ENCODE measurements at regions not wholly inside any gene's neighbourhood (a gene's known extent, or its start where the extent isn't known, plus 50 kb on each side); places are given as distances from the start of the nearest gene placed in this dataset.

DNA sequence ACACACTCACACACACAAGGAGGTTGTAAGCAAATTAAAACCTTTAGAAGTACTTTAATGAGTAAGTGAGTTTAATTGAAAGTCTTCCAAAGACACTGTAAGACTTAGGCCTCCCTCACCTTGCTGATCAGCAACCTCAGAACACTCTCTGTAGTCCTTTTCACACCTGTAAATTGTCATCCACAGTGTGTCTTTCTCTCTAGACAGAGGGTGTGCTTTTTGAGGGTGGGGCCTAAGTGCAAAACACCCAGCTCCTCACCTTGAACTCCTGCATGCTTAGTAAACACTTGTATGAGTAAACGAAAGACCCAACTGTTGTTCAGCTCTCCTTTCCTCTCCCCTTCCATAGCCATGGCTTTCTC, 183.2 kb upstream of the IL12A start:
- H3K27ac ChIP-seq = no peak overlapping the region
- TF ChIP-seq, protein P1, sequence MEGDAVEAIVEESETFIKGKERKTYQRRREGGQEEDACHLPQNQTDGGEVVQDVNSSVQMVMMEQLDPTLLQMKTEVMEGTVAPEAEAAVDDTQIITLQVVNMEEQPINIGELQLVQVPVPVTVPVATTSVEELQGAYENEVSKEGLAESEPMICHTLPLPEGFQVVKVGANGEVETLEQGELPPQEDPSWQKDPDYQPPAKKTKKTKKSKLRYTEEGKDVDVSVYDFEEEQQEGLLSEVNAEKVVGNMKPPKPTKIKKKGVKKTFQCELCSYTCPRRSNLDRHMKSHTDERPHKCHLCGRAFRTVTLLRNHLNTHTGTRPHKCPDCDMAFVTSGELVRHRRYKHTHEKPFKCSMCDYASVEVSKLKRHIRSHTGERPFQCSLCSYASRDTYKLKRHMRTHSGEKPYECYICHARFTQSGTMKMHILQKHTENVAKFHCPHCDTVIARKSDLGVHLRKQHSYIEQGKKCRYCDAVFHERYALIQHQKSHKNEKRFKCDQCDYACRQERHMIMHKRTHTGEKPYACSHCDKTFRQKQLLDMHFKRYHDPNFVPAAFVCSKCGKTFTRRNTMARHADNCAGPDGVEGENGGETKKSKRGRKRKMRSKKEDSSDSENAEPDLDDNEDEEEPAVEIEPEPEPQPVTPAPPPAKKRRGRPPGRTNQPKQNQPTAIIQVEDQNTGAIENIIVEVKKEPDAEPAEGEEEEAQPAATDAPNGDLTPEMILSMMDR (IDR thresholded peaks at IDR 0.05) = no peak
- peak in 1 of 2 donors; percentile 13 for ATAC-seq

DNA sequence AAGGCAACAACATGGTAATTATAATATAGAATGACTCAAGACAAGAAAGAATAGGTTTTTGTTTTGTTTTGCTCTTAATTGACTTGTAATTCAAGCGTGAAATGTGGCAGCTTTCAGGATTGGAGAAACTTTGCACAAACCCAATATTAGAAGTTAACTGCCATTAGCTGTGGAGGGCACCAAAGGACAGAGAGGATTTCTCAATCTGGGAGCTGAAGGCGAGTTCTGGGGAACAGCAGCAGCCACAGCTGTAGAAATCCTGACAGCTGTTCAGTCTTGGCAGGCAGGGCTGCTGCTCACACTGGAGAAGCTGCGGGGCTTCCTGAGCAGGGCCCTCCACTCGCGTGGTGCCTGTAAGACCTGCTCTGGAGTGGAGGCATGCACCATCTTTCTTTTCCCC, 182.2 kb upstream of the IL12A start:
- Histone ChIP-seq H3K4me3 (no peak overlapping the region), H3K36me3 (no peaks in the 10 kb centered on the region), H3K4me1 (peaks cover 34% of the 10 kb centered on the region), H3K9me3 (no peaks in the 10 kb centered on the region), H3K27ac (no peak overlapping the region), H3K27me3 (ENCODE audit: low read depth) (no peaks in the 10 kb centered on the region)
- TF ChIP-seq, protein P1 (IDR thresholded peaks at IDR 0.05) = no peak
- intact Hi-C loops (cut with DNase I) = loop anchor here (10.0 kb wide), 2 partner anchors 182 to 542 kb away; no protein-coding TSS in a partner anchor
- peak; percentile 29 to 63 for ATAC-seq
- no peak for DNase-seq

More for the DNA sequence above, 183.2 kb upstream of the IL12A start:
- Histone ChIP-seq H3K9me3 (no peaks in the 10 kb centered on the region), H3K27me3 (ENCODE audit: low read depth) (no peaks in the 10 kb centered on the region), H3K4me3 (no peak overlapping the region), H3K36me3 (no peaks in the 10 kb centered on the region), H3K4me1 (peaks cover 34% of the 10 kb centered on the region)
- intact Hi-C loops (cut with DNase I) = loop anchor here (10.0 kb wide), 2 partner anchors 181 to 541 kb away; no protein-coding TSS in a partner anchor
- DNase-seq = no peak

DNA sequence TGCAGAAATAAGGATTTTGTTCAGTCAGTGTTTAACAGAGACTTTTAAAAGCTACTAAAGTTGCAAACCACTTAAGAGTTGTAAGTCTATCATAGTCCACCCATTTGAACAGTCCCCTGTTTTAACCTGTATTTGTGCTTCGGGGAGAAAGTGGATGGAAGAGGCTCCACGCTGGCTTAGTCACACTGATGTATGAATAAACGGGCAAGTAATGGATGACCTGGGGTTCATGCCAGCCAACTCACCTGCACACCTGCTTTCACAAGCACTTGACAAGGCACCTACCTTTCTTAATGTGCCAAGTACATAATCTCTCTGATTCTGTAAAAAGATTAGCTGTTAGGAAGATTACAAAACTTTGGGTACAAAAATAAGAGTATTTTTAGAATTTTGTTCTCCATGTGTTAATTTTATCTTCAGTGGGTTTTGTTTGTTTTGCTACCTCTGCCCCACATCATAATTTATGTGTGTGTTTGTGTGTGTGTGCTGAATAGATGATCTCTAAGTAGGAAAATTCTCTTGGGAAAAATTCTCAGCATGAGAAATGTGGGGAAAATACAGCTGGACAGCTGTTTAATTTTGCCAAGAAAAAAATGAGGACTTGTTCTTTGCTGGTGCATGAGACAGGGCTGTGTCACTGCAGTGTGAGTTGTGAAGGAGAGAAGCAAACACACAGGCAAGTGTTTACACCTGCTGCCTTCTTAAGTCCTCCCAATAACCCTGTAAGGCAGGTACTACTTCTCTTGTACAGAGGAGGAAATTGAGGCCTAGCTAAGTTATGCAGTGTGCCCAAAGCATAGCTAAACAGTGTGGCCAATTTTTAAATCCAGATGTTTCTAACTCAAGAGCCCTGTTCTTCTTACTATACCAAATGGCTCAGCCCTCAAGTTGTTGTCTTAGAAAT, 181.2 kb upstream of the IL12A start:
- no peaks in the 10 kb centered on the region for H3K27me3 ChIP-seq (ENCODE audit: low read depth)
- H3K9me3 ChIP-seq = no peaks in the 10 kb centered on the region
- peaks cover 34% of the 10 kb centered on the region for H3K4me1 ChIP-seq
- H3K4me3 ChIP-seq = no peak overlapping the region
- ATAC-seq (peak; percentile 63 to 64), DNase-seq (no peak)
- intact Hi-C loops (cut with DNase I) = loop anchor here (10.0 kb wide), 2 partner anchors 183 to 543 kb away; no protein-coding TSS in a partner anchor
- no peaks in the 10 kb centered on the region for H3K36me3 ChIP-seq
- TF ChIP-seq, protein P1 (IDR thresholded peaks at IDR 0.05) = no peak
- no peak overlapping the region for H3K27ac ChIP-seq

DNA sequence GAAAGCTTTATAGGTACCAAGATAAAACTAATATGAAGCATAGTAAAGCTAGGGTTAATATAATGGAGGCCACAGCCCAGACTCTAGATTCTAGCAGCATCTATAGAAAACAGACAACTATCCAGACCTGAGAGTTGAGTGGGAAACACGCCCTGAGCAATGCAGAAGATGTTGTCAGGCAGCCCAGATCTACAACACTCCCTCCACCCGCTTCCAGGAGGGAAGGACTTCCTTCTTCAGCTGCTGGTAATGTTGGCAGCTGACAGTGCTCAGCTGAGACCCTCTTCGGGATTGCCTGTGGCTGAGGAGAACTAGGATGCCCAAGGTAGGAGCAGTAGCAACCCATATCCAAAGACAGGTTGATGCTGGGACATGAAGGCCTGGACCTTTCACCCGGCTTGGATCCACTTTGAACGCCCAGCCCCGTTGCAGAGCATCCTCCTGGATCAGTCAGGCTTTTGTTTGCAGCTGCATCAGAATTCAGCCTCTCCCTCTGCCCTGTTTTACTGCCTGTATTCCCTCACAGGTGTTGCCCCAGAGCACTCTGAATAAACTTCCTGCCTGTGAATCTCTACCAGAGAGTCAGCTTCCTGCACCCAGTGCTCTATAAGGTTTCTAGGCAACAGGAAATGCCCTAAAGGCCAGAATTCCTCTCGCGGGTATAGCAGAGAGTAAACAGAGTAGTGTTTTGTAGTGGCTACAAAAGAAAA, 174.7 kb upstream of the IL12A start:
- no peak overlapping the region for H3K4me3 ChIP-seq
- DNase-seq = no peak
- no peaks in the 10 kb centered on the region for H3K36me3 ChIP-seq
- intact Hi-C loops (cut with DNase I) = no loop called here
- H3K4me1 ChIP-seq = no peaks in the 10 kb centered on the region
- H3K27ac ChIP-seq = no peak overlapping the region
- H3K9me3 ChIP-seq = no peaks in the 10 kb centered on the region
- no peaks in the 10 kb centered on the region for H3K27me3 ChIP-seq (ENCODE audit: low read depth)
- TF ChIP-seq, protein P1 (IDR thresholded peaks at IDR 0.05) = no peak
- ATAC-seq = no peak

DNA sequence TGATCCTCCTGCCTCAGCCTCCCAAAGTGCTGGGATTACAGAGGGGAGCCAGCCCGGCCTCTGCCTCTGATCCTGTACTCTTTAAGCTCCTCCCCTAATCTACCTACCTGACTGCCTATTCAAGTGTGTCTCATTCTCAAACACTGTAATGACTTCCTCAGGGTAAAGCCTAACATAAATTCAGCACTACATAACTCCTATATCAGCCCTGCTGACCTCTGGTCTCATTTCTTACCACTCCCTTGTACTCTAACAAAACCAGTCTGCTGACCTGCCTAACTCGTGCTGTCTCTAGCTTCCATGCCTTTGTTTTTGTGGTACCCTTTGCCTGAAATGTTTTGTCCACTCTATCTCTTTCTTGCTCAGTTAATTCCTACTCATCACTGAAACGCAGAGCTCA, 172.1 kb upstream of the IL12A start:
- Histone ChIP-seq H3K9me3 (no peaks in the 10 kb centered on the region), H3K27ac (no peak overlapping the region), H3K4me1 (no peaks in the 10 kb centered on the region), H3K27me3 (ENCODE audit: low read depth) (no peaks in the 10 kb centered on the region), H3K4me3 (no peak overlapping the region), H3K36me3 (no peaks in the 10 kb centered on the region)
- ATAC-seq = no peak
- TF ChIP-seq, protein P1 (IDR thresholded peaks at IDR 0.05) = no peak
- DNase-seq = no peak
- intact Hi-C loops (cut with DNase I) = no loop called here
